Vagina (tissue), 2 donors: ENCODE measurements at regions not wholly inside any gene's neighbourhood (a gene's known extent, or its start where the extent isn't known, plus 50 kb on each side); places are given as distances from the start of the nearest gene placed in this dataset.

Source experiments
- CTCF ChIP-seq, 3 experiments: fragments of 450-650 bp in 2 of 3; fragments of 200-600 bp in 1 of 3; sonication (generic) in 1 of 3; IDR thresholded peaks; one replicate each; pipeline ENCODE4 v1.5.1; 2017 to 2019; ENCODE audit warnings: antibody characterized with exemption in 3 of 3, mild to moderate bottlenecking in 2 of 3, moderate library complexity in 2 of 3
- POLR2A ChIP-seq, 2 donors: fragments of 450-650 bp; IDR thresholded peaks; one replicate each; pipeline ENCODE4 v1.6.1; 2017; ENCODE audit warnings: antibody characterized with exemption in 2 of 2, mild to moderate bottlenecking in 2 of 2, moderate library complexity in 2 of 2
- POLR2AphosphoS5 ChIP-seq, 2 donors: sonication (generic); formaldehyde crosslinking; IDR thresholded peaks; one replicate each; pipeline ENCODE4 v1.9.0; 2017; ENCODE audit warnings: antibody characterized with exemption in 2 of 2, mild to moderate bottlenecking in 2 of 2, low read depth in 1 of 2; ENCODE audit not compliant: insufficient read depth in 1 of 2

- TF ChIP-seq POLR2AphosphoS5 (IDR thresholded peaks at IDR 0.05; ENCODE audit: insufficient read depth in 1 of 2, low read depth in 1 of 2) (no peak), POLR2A (IDR thresholded peaks at IDR 0.05) (no peak), CTCF (IDR thresholded peaks at IDR 0.05) (no peak)
Measured at GRCh38 chrX:123084797-123085196, 99.3 kb upstream of the GRIA3 start.
